HL-60 (cell line): ENCODE measurements at regions not wholly inside any gene's neighbourhood (a gene's known extent, or its start where the extent isn't known, plus 50 kb on each side); places are given as distances from the start of the nearest gene placed in this dataset.
"Not testable (repeated sequence)": the region's sequence is repeated elsewhere in the genome, so short reads cannot be mapped to it uniquely, and the experiment has no call there.

ENCODE experiments used
- DNase-seq, 2 experiments: peaks; one replicate each; pipeline ENCODE4 v3.0.0-alpha.2; 2010 to 2020; ENCODE audit warnings: low read depth in 1 of 2, low spot score in 1 of 2
- H3K27ac ChIP-seq: fragments of 250-450 bp; sonication (Bioruptor Pico); replicated peaks from 2 replicates; pipeline ENCODE4 v1.5.1; 2020; ENCODE audit warnings: mild to moderate bottlenecking, moderate library complexity
- H3K27me3 ChIP-seq: fragments of 250-450 bp; sonication (Bioruptor Pico); 2 replicates; pipeline ENCODE4 v1.5.1; 2021; ENCODE audit warnings: mild to moderate bottlenecking, moderate library complexity; ENCODE audit not compliant: insufficient read depth, poor library complexity, severe bottlenecking
- H3K4me3 ChIP-seq: replicated peaks from 2 replicates; pipeline ENCODE4 v1.5.1; 2011; ENCODE audit warnings: mild to moderate bottlenecking, control low read depth, low read length; ENCODE audit not compliant: insufficient read depth
- CTCF ChIP-seq: IDR thresholded peaks from one replicate; pipeline ENCODE4 v1.5.1; 2011; ENCODE audit warnings: low read length, control low read depth, inconsistent platforms; ENCODE audit not compliant: insufficient read depth
- GABPA ChIP-seq: IDR thresholded peaks from 2 replicates; pipeline ENCODE4 v1.6.1; 2012; ENCODE audit warnings: low read depth
- POLR2AphosphoS5 ChIP-seq: IDR thresholded peaks from 2 replicates; pipeline ENCODE4 v1.6.1; 2012; ENCODE audit warnings: low read depth
- SPI1 ChIP-seq: IDR thresholded peaks from 2 replicates; pipeline ENCODE4 v1.6.1; 2012; ENCODE audit warnings: low read depth, mild to moderate bottlenecking, borderline replicate concordance
- TF ChIP-seq, protein P1 (sequence below): IDR thresholded peaks from 2 replicates; pipeline ENCODE4 v1.6.1; 2012; ENCODE audit warnings: low read depth; ENCODE audit not compliant: insufficient replicate concordance

DNA sequence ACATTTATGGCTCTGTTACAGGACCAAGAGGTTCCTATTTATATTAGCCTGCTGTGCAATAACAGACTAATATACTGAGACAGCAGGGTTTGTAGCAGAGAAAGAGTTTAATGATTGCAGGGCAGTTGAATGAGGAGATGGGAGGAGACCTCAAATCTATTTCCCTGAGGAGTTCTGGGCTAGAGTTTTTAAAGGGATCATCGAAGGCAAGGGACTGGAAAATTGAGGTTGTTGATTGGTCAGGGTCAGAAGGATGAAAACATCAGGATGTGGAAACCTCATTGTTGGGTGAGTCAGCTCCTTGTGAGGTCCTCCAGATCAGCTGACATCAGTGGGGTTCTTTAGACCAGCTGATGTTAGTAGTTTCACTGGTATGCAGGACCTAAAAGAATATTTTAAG is 60.6 kb upstream of the GOLGA8B start:
- DNase-seq = no peak
- no peak for TF ChIP-seq POLR2AphosphoS5
- TF ChIP-seq SPI1 = no peak
- TF ChIP-seq CTCF = no peak
- TF ChIP-seq, protein P1, sequence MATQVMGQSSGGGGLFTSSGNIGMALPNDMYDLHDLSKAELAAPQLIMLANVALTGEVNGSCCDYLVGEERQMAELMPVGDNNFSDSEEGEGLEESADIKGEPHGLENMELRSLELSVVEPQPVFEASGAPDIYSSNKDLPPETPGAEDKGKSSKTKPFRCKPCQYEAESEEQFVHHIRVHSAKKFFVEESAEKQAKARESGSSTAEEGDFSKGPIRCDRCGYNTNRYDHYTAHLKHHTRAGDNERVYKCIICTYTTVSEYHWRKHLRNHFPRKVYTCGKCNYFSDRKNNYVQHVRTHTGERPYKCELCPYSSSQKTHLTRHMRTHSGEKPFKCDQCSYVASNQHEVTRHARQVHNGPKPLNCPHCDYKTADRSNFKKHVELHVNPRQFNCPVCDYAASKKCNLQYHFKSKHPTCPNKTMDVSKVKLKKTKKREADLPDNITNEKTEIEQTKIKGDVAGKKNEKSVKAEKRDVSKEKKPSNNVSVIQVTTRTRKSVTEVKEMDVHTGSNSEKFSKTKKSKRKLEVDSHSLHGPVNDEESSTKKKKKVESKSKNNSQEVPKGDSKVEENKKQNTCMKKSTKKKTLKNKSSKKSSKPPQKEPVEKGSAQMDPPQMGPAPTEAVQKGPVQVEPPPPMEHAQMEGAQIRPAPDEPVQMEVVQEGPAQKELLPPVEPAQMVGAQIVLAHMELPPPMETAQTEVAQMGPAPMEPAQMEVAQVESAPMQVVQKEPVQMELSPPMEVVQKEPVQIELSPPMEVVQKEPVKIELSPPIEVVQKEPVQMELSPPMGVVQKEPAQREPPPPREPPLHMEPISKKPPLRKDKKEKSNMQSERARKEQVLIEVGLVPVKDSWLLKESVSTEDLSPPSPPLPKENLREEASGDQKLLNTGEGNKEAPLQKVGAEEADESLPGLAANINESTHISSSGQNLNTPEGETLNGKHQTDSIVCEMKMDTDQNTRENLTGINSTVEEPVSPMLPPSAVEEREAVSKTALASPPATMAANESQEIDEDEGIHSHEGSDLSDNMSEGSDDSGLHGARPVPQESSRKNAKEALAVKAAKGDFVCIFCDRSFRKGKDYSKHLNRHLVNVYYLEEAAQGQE = no peak
- no peak for TF ChIP-seq GABPA
- Histone ChIP-seq H3K27me3 (peaks cover 3% of the 10 kb centered on the region), H3K4me3 (no peak overlapping the region), H3K27ac (no peak overlapping the region)

DNA sequence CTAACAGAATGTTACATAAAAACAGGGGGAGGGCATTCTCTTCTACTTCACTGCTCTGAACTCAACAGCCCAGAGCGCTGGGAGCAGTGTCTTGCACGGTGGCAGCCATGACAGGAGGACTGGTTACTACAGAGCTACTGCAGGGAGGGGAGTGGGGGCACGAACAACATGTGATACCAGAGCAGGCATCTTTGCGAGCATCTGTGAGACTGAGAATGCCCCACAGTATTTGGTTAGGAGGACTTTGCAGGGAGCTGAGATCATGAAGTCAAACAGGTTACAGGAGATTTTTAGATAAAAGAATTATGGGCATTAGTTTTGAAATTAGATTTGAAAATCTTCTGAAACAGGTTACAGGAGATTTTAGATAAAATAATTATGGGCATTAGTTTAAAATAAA is 58.8 kb upstream of the GOLGA8B start:
- no peak for TF ChIP-seq GABPA
- no peak for TF ChIP-seq SPI1
- Histone ChIP-seq H3K27me3 (peaks cover 3% of the 10 kb centered on the region), H3K4me3 (no peak overlapping the region), H3K27ac (no peak overlapping the region)
- no peak for DNase-seq

GRCh38 chr15:34640661-34641060 is 57.2 kb upstream of the GOLGA8B start:
- no peak for TF ChIP-seq SPI1
- TF ChIP-seq POLR2AphosphoS5 = no peak
- no peak for TF ChIP-seq GABPA
- TF ChIP-seq, protein P1 = no peak
- TF ChIP-seq CTCF = no peak
- Histone ChIP-seq H3K27me3 (no peaks in the 10 kb centered on the region), H3K27ac (no peak overlapping the region), H3K4me3 (no peak overlapping the region)
- DNase-seq = no peak

- TF ChIP-seq GABPA = no peak
- no peak for TF ChIP-seq SPI1
- no peak overlapping the region for H3K27ac ChIP-seq
- no peak for DNase-seq
- no peak overlapping the region for H3K4me3 ChIP-seq
- no peaks in the 10 kb centered on the region for H3K27me3 ChIP-seq
These were observed 53.9 kb upstream of the GOLGA8B start for GRCh38 chr15:34637305-34637704.

- not testable (repeated sequence) for H3K4me3 ChIP-seq, H3K27me3 ChIP-seq, DNase-seq, H3K27ac ChIP-seq
These were observed 50.2 kb upstream of the GOLGA8B start for GRCh38 chr15:34633602-34634001.
